SIG-M5 treated with dmso at 0.1 percent for 504 hours (cell line): ENCODE measurements at regions not wholly inside any gene's neighbourhood (a gene's known extent, or its start where the extent isn't known, plus 50 kb on each side); places are given as distances from the start of the nearest gene placed in this dataset.

Source experiments
- DNase-seq: peaks from one replicate; lab custom pipeline; 2025; ENCODE audit not compliant: unreplicated experiment; lab: John Stamatoyannopoulos, UW

- no peak for DNase-seq
Measured at GRCh38 chr11:43574949-43575912, 105.3 kb upstream of the HSD17B12 start.

GRCh38 chr11:43575913-43576310 lies 104.6 kb upstream of the HSD17B12 start:
- DNase-seq, result no peak

DNA sequence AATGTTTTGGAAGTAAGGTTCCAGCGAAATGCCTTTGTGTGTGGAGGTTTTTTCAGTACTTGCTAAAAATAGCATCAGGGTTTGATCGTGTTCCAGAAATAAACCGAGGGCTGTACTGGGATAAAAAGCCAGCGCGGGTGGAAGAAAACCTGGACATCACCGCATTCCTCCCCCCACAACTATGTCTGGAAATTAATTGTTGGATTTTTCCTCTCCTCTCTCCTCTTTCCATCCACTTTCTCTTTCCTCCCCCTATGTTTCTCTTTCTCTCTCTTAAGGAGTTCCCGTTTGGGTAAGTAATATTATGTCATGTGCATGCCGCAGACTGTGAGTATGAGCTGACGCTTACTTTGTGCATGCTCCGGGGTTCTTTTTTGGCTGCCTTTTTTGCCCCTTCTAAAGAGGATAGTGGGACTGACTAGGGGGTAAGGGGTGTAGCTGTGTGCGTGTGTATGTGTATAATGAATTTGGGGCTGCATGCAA lies 104.2 kb upstream of the HSD17B12 start:
- DNase-seq, result no peak

- peak; percentile 46 for DNase-seq
Measured at GRCh38 chr11:43576803-43577521, 103.6 kb upstream of the HSD17B12 start.

DNA sequence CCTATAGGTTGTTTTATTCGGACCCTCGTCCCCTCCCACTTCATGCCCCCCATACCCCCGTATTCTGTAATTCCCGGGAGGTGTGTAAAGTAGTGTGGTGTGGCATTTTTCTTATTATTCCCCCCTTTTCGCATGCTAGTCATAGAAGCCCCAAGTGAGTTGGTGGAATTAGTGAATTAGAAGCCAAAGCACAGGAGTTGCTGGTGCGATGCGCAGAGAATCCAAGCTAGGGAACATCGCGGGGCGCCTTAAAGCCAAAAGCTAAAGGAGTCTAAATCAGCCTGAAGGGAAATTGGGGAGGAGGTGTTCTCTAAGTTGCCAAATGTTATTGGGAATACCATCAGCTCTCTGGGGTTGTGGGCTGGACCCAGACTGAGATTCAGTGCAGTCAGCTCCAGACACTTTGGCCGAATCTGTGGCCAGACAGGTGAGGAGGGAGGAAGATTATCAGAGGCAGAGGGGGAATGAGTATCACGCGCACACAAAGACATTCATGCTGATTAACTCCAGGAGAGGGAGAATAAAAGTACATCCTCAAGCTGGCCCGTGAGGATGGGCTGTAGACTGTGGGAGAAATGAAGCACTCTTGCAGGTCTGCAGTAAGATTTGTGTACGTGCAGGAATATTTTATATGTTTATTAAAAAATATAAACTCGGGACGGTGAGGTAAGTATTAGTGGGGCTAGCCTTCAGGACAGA lies 102.8 kb upstream of the HSD17B12 start:
- no peak for DNase-seq

- peak; percentile 48 for DNase-seq
Measured at GRCh38 chr11:43578346-43579170, 102.0 kb upstream of the HSD17B12 start.

DNA sequence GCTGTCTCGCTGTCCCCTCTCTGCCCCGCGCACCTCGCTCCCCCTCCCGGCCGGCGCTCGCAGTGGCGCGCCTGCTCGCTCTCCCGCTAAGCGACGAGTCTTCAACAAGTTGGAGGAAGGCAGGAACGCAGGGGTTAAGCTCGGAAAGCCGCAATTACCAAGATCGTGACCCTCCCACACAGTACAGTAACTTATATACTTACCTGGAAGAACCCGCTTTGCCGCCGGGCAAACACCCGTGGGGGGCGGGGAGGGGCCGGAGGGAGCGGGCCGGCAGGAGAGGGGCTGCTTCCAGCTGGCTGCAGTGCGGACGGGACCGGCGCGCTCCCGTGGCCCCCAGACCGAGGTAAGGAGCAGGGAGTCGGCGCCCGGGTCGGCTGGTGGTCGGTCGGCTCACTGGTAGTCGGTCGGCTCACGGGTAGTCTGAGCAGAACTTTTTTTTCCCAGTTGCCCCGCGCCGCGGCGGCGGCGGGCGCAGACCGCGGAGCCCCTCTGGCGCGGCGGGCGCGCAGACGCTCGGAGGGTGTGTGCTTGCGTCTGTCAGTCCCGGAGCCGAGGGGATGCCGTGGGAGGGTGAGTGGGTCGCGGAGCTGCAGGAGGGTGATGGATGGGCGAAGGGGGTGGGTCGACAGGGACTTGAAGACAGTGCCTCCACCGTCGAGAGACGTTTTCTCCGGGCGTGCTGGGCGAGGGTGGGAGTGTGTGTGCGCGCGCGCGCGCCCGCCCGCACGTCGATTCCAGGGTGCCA lies 101.2 kb upstream of the HSD17B12 start:
- peak; percentile 48 for DNase-seq

DNA sequence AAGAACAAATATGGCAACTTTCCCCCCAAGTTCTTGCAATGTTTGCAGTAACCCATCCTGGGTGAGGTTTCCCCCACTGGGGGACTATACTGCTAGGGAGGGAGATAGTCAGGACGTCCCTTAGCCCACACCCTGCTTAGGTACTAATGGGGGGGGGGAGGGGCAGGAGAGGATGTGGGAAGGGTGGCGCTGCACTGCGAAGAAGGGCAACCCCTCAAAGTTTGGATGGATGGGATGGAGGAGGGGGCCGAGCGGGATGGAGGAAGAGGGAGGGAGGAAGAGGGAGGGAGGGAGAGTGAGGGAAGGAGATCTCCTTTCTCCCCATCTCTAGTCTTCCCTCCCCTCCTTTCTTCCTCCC lies 100.6 kb upstream of the HSD17B12 start:
- no peak for DNase-seq

DNA sequence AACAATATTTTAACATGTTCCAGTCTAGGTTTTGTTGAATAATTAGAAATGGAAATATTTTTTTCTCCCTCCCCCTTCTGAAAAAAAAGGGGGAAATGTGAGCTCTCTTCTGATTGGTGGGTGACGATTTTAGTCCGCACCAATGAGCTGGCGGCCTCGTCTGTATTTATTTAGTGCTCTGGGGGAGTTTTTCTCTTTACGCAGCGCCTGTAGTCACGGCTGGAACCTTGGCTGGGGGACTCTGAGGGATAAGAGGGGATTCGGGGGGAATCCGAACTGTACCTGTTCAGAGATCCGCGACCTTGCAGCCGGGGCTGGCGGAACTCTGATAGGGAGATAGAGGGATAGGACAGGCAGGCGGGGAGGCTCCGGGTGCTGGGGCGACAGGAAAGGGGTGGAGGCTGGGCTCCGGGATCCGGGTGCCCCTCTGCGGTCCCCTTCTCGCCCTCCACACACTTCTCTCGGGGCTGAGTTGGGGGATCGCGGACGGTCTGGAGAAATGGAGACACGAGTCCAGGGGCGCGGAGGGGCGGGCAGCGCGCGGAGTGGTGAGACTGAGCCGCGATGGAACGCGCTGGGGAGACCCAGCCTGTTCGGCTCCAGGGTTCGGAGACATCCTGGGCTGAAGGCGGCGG lies 99.7 kb upstream of the HSD17B12 start:
- no peak for DNase-seq

DNA sequence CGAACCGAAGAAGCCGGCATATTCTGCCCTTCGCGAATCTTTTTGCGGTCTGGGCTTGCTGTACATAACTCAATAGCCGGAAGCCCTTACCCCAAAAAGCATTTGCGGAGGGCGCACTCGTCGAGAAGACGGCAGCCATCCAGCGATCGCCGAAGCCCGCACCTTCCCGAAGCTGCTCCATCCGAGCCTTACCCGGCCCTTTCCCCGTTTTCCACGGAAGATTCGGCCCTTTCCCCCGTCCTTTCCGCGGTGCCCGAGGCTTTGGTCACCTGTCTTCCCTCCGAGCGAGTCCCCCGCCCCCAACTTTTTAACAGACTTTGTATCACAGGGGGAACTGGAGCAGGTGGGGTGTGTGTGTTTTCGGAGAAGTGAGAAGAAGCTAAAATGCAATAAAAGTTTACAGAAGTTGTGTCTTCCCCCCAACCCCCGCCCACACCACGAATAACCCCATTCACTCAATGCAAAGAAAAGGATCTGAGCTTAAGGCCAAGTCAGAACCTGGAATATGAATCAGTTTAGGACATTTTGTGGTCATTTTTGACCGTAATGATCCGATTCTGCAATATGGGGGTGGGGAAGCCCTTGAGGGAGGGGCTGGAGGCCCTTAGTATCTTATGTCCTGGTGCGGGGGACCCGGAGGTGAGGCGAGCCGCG lies 99.0 kb upstream of the HSD17B12 start:
- no peak for DNase-seq

DNA sequence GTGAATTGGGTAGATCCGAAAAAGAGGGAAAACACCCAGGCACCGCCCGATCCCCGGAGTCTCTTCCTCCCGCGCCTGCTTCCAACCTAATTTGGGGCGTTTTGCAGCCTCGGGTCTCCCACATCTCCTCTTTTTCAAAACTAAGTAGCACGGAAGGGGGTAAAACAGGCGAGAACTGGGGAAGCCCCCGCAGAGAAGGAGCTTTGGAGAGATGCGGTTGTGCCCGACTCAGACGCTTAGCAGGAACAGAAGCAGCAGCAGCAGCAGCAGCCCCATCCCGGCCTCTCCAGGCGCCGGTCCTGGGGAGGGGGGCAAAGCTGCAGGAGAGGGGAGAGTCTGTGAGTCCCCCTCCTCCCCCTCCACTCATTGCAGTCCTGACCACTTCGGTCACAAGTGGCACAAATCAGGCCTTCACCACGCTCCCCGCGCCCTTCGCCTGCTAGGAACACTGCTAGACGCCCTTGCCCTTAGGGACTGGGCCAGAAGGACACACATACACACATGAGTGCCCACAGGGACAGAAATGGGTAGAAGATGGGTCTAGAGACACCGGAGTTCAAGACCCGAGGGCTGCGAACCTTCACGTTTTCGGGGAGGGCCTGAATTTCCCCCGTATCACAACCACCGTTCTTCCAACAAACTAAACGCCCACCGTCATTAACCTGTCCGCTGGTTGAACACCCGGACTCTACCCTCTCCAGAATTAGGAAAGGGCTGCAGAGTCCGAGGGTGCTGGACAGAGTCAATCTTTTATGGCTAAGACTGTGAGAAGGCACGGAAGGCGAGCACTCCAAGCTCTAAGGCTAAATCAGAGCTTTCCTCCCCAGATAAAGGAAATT lies 98.3 kb upstream of the HSD17B12 start:
- no peak for DNase-seq

DNA sequence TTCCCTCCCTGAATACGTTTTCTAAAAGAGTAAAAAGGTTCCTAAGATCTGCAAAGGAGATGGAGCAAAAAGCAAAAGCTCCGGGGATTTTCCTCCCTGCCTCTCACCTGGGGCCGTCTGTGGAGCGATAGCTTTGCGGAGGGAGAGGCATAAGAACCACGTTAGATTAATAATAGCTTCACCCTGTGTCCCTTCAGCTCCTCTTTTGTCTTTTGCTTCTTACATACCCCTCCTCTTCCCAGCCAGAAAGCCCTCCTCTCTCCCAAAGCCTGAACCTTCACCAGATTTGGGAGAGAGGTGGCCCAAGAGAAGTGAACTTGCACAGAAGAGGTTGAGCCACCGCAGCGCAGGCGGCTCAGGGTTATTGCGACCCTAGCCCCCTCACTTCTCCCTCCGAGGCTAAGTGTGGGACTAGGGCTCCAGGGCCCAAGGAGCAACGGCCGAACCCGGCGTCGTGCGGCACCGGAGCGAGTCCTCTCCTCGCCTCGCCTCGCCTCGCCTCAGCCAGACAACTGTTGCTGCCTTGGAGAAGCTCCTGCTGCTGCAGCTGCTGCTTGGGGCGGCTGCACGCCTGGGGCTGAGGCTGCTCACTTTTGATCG lies 97.6 kb upstream of the HSD17B12 start:
- DNase-seq, result no peak

DNA sequence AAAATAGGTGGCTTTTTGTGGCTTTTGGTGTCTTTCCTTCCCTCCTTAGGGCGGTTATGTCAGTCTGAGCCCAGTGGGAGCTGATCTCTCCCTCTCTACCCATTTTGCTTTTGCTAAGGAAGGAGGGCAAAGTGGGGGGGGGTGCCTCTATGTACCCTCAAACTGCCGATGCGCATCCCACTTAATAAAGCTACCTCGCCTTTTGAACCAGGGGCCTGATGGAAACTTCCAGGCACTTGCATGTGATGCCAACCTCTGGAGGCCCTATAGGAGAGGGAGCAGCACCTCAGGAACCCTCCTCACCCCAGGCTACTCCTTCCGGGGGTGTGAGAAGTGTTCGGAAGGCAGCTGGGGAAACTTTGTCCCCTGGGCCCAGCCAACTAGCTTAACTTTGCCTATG lies 97.0 kb upstream of the HSD17B12 start:
- DNase-seq, result no peak

DNA sequence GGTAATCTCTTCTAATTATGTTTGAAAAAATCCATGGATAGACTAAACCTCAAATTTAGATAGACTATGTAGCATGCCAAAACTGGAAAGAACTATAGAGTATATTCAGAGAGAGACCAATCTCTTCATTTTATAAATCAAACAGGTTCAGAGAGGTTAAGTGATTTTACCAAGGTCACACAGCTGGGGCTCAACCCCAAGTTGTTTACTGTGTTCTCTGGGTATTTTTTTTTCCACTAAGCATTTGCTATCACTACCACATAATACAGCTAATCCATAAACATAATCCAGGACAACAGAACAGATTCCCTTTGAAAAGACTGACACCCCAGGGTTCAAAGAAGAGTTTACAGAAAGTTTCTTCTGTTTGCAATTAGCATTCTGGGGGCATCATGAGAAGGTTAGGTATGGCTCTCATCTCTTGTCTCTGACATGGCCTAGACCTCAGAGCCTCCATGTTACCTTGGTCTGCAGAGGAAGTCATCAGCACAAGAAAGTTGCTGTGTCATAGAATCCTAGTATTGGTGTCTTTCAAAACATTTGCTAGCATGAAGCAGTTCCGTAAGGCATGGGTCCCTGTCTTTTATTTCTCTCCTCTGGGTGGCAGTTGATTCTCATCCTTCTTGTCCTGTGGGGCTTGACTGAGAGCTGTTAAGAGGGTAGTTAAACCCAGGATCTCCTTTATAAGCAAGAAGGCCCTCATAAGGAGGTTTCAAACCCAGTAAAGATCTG lies 94.5 kb upstream of the HSD17B12 start:
- peak; percentile 31 for DNase-seq

GRCh38 chr11:43589601-43590250 lies 90.8 kb upstream of the HSD17B12 start:
- DNase-seq, result no peak

DNA sequence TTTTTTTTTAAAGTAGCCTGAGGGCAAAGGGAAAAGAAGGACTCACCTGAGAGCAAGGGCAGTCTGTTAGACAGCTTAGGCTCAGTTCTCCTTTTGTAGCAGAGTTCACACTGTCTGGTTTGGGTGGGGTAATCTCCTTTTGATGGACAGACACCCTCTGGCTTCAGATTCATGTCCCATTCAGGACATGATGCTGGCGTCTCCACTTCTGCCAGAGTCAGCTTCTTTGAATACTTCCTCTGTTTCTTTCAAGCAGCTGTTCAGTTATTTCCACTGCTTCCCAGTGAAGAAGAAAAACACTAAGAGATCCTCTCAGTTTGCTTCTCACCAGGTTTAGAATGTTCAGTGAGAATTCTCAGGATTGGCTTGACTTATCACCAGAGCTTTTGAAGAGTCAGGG lies 79.0 kb upstream of the HSD17B12 start:
- no peak for DNase-seq
